Activated naive CD8-positive, alpha-beta T cell treated with anti-CD3 and anti-CD28 coated beads, Interleukin-2, amount 10 ng/mL, durations not matched to agents 7 days and 5 days (primary cell): ENCODE measurements at regions not wholly inside any gene's neighbourhood (a gene's known extent, or its start where the extent isn't known, plus 50 kb on each side); places are given as distances from the start of the nearest gene placed in this dataset.
"Not testable (repeated sequence)": the region's sequence is repeated elsewhere in the genome, so short reads cannot be mapped to it uniquely, and the experiment has no call there.

ENCODE experiments used
- ATAC-seq: fragments of 150-1000 bp; cut with Tn5 transposase; one replicate; pipeline ENCODE4 v1.10.0; 2021; ENCODE audit warnings: low read depth, moderate library complexity
- POLR2A ChIA-PET: fragments of 350-600 bp; sonication (Branson Sonifier 250); formaldehyde crosslinking; loops from one replicate; lab custom pipeline; 2021; ENCODE audit warnings: antibody characterized with exemption; lab: Charles Lee
- DNase-seq: peaks from one replicate; pipeline ENCODE4 v3.0.0; 2021
- H3K27ac Mint-ChIP-seq: one replicate; pipeline ENCODE4 v1.8.0; 2022; ENCODE audit warnings: mild to moderate bottlenecking, mixed read lengths
- H3K27me3 Mint-ChIP-seq: one replicate; pipeline ENCODE4 v1.8.0; 2022; ENCODE audit warnings: mild to moderate bottlenecking, moderate library complexity, mixed read lengths
- H3K36me3 Mint-ChIP-seq: one replicate; pipeline ENCODE4 v1.8.0; 2021; ENCODE audit warnings: mild to moderate bottlenecking, mixed read lengths
- H3K4me1 Mint-ChIP-seq: one replicate; pipeline ENCODE4 v1.8.0; 2021; ENCODE audit warnings: mixed read lengths
- H3K4me3 Mint-ChIP-seq: one replicate; pipeline ENCODE4 v1.8.0; 2022; ENCODE audit warnings: mild to moderate bottlenecking, moderate library complexity, mixed read lengths
- H3K9me3 Mint-ChIP-seq: one replicate; pipeline ENCODE4 v1.8.0; 2021; ENCODE audit warnings: mixed read lengths

GRCh38 chr7:68058014-68058413 lies 1061.4 kb downstream of the TYW1 start:
- Mint-ChIP-seq H3K27me3 (no peaks in the 10 kb centered on the region), H3K27ac (no peak overlapping the region), H3K9me3 (peaks cover 8% of the 10 kb centered on the region), H3K36me3 (no peaks in the 10 kb centered on the region), H3K4me3 (no peak overlapping the region), H3K4me1 (no peaks in the 10 kb centered on the region)
- POLR2A ChIA-PET: no interaction called here
- DNase-seq (no peak), ATAC-seq (no peak)

DNA sequence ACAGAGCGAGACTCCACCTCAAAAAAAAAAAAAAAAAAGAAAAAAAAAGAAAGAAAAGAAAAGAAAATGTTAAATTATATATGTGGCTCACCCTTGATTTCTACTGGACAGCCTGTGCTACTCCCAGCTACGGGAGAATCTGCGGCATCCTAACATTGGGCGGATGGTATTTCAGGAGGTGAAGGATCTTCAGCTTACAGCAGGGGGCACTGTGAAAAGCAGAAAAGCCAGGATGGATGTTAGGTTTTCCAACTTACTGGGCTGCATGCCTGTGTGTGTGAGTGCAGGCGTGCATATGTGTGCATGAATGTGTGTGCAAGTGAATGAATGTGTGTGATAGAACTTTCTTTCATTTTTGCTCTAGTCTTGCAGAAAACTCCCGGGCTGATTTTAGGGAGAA lies 1066.5 kb downstream of the TYW1 start:
- Mint-ChIP-seq H3K27ac (no peak overlapping the region), H3K9me3 (peaks cover 5% of the 10 kb centered on the region), H3K27me3 (no peaks in the 10 kb centered on the region), H3K4me3 (no peak overlapping the region), H3K36me3 (no peaks in the 10 kb centered on the region), H3K4me1 (no peaks in the 10 kb centered on the region)
- no peak for DNase-seq
- no peak for ATAC-seq
- POLR2A ChIA-PET: no interaction called here

DNA sequence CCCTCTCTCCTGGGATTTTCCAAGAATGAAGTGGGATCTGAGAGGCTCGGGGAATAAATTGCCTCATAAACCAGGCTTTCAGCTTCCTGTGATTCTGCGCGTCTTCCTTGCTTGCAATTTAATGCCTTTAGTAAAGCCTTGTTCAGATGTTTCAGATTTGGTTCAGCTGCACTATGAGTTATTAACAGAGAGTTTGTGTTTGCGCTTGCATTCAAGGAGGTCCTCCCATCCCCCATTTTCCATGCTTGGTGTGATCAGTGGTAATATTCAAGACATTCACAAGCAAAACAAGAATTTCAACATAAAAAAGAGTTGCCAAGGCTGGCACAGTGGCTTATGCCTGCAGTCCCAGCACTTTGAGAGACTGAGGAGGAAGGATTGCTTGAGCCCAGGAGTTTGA lies 1068.9 kb downstream of the TYW1 start:
- Mint-ChIP-seq H3K9me3 (peaks cover 4% of the 10 kb centered on the region), H3K27ac (no peak overlapping the region), H3K4me3 (no peak overlapping the region), H3K4me1 (no peaks in the 10 kb centered on the region), H3K27me3 (no peaks in the 10 kb centered on the region), H3K36me3 (no peaks in the 10 kb centered on the region)
- DNase-seq: no peak
- POLR2A ChIA-PET: no interaction called here
- no peak for ATAC-seq

- H3K27me3 Mint-ChIP-seq: no peaks in the 10 kb centered on the region
- H3K4me3 Mint-ChIP-seq: no peak overlapping the region
- ATAC-seq (no peak), DNase-seq (no peak)
- POLR2A ChIA-PET: no interaction called here
- H3K9me3 Mint-ChIP-seq: peaks cover 5% of the 10 kb centered on the region
- H3K4me1 Mint-ChIP-seq: no peaks in the 10 kb centered on the region
- H3K27ac Mint-ChIP-seq: no peak overlapping the region
- H3K36me3 Mint-ChIP-seq: no peaks in the 10 kb centered on the region
Measured at GRCh38 chr7:68067845-68068244, 1071.2 kb downstream of the TYW1 start.

DNA sequence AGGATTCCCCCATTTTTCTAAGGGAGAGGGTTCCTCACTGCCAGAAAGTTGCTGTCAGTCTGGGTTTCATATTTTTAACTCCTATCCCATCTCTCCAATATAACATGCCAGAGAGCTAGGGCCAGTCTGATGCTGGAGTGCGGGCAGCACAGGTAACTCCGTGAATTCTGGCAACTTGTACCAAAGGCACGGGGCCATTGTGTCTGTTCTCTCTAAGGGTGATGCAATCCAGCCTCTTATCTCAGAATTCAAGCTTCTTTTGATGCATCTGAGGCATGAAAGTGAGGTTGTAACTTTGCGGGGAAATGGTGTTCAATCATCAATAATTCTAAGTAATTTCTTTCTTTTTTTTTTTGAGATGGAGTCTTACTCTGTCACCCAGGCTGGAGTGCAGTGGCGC lies 1074.4 kb downstream of the TYW1 start:
- no peak for ATAC-seq

DNA sequence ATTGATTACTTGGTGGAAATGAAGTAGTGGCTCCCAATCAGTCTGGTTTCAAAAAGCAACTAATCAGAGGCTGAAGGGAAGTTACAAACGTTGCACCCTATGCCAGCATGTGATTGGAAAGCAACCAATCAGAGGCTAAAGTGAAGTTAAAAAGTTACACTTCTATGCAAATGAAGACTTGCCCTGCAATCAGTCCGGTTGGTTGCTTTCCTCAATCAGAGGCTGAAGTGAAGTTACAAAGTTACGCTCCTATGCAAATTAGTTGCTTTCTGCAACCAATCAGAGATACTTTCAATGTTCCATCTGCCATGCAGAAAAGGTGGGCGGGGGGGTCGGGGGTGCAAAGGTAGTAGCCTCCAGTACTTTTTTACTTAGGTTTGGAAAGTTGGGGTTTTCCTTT lies 1077.1 kb downstream of the TYW1 start:
- peaks cover 13% of the 10 kb centered on the region for H3K9me3 Mint-ChIP-seq
- POLR2A ChIA-PET: no interaction called here
- no peak overlapping the region for H3K27ac Mint-ChIP-seq
- H3K4me1 Mint-ChIP-seq: no peaks in the 10 kb centered on the region
- H3K4me3 Mint-ChIP-seq: no peak overlapping the region
- ATAC-seq (no peak), DNase-seq (no peak)
- no peaks in the 10 kb centered on the region for H3K36me3 Mint-ChIP-seq
- H3K27me3 Mint-ChIP-seq: no peaks in the 10 kb centered on the region

More for the DNA sequence above, 1074.4 kb downstream of the TYW1 start:
- Mint-ChIP-seq H3K27me3 (no peaks in the 10 kb centered on the region), H3K4me1 (no peaks in the 10 kb centered on the region), H3K4me3 (no peak overlapping the region), H3K9me3 (peaks cover 9% of the 10 kb centered on the region), H3K36me3 (no peaks in the 10 kb centered on the region), H3K27ac (no peak overlapping the region)
- POLR2A ChIA-PET: no interaction called here
- DNase-seq: no peak

- POLR2A ChIA-PET: no interaction called here
- H3K9me3 Mint-ChIP-seq: peaks cover 14% of the 10 kb centered on the region
- no peaks in the 10 kb centered on the region for H3K27me3 Mint-ChIP-seq
- H3K4me1 Mint-ChIP-seq: no peaks in the 10 kb centered on the region
- no peak for DNase-seq
- ATAC-seq: no peak
- H3K36me3 Mint-ChIP-seq: no peaks in the 10 kb centered on the region
- no peak overlapping the region for H3K4me3 Mint-ChIP-seq
- H3K27ac Mint-ChIP-seq: no peak overlapping the region
Measured at GRCh38 chr7:68074242-68074641, 1077.6 kb downstream of the TYW1 start.

DNA sequence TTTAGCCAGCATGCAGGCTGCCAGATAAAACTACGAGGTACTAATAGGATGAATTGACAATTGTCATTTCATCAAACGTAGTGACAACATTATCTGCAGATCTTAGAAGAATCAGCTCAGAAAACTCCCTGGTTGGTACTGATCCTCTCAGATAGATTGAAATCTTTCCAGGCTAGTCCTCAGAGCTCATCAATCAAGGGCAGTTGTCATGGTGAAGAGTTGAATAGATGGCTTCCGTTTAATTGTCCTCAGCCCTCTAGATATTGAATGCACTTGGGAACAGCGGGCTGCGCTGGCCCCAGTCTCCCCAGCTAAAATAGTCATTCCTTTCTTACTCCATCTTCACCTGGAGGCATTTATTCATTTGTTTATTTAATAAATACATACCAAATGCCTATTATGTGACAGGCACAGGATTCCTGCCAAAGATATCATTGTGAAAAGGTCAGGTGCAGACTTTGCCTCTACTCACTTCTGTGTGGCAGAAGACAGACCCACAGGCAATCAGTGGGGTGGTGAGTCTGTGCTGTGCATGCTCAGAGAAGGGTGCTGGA lies 1081.6 kb downstream of the TYW1 start:
- POLR2A ChIA-PET: no interaction called here
- peaks cover 10% of the 10 kb centered on the region for H3K9me3 Mint-ChIP-seq
- no peaks in the 10 kb centered on the region for H3K36me3 Mint-ChIP-seq
- ATAC-seq (no peak), DNase-seq (no peak)
- no peaks in the 10 kb centered on the region for H3K4me1 Mint-ChIP-seq
- no peak overlapping the region for H3K4me3 Mint-ChIP-seq
- H3K27ac Mint-ChIP-seq: no peak overlapping the region
- no peaks in the 10 kb centered on the region for H3K27me3 Mint-ChIP-seq

DNA sequence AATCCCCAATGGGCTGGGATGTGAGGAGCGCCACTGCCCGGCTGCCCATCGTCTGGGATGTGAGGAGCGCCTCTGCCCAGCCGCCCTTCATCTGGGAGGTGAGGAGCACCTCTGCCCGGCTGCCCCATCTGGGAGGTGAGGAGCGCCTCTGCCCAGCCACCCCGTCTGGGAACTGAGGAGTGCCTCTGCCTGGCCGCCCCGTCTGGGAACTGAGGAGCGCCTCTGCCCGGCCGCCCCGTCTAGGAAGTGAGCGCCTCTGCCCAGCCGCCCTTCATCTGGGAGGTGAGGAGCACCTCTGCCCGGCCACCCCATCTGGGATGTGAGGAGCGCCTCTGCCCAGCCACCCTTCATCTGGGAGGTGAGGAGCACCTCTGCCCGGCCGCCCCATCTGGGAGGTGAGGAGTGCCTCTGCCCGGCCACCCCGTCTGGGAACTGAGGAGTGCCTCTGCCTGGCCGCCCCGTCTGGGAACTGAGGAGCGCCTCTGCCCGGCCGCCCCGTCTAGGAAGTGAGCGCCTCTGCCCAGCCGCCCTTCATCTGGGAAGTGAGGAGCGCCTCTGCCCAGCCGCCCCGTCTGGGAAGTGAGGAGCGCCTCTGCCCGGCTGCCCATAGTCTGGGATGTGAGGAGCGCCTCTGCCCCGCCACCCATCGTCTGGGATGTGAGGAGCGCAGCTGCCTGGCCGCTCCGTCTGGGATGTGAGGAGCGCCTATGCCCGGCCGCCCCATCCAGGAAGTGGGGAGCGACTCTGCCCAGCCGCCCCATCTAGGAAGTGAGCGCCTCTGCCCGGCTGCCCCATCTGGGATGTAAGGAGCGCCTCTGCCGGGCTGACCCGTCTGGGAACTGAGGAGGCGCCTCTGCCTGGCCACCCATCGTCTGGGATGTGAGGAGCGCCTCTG lies 1085.7 kb downstream of the TYW1 start:
- H3K9me3 Mint-ChIP-seq, H3K4me1 Mint-ChIP-seq, DNase-seq, ATAC-seq, H3K27me3 Mint-ChIP-seq, POLR2A ChIA-PET, H3K36me3 Mint-ChIP-seq, H3K4me3 Mint-ChIP-seq, H3K27ac Mint-ChIP-seq: not testable (repeated sequence)

DNA sequence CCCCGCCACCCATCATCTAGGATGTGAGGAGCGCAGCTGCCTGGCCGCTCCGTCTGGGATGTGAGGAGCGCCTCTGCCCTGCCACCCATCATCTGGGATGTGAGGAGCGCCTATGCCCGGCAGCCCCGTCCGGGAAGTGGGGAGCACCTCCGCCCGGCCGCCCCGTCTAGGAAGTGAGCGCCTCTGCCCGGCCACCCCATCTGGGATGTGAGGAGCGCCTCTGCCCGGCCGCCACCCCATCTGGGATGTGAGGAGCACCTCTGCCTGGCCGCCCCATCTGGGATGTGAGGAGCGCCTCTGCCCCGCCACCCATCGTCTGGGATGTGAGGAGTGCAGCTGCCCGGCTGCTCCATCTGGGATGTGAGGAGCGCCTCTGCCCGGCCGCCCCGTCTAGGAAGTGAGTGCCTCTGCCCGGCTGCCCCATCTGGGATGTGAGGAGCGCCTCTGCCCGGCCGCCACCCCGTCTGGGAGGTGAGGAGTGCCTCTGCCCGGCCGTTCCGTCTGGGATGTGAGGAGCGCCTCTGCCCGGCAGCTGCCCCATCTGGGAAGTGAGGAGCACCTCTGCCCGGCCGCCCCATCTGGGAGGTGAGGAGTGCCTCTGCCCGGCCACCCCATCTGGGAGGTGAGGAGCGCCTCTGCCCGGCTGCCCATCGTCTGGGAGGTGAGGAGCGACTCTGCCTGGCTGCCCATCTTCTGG lies 1086.5 kb downstream of the TYW1 start:
- H3K9me3 Mint-ChIP-seq, POLR2A ChIA-PET, ATAC-seq, H3K27me3 Mint-ChIP-seq, H3K36me3 Mint-ChIP-seq, H3K27ac Mint-ChIP-seq, DNase-seq, H3K4me3 Mint-ChIP-seq, H3K4me1 Mint-ChIP-seq: not testable (repeated sequence)

- H3K4me3 Mint-ChIP-seq: no peak overlapping the region
- POLR2A ChIA-PET: no interaction called here
Measured at GRCh38 chr7:68087401-68087800, 1090.8 kb downstream of the TYW1 start.

GRCh38 chr7:68088879-68089278 lies 1092.2 kb downstream of the TYW1 start:
- ATAC-seq (no peak), DNase-seq (no peak)
- H3K27me3 Mint-ChIP-seq: no peaks in the 10 kb centered on the region
- no peak overlapping the region for H3K27ac Mint-ChIP-seq
- no peaks in the 10 kb centered on the region for H3K4me1 Mint-ChIP-seq
- POLR2A ChIA-PET: no interaction called here
- no peak overlapping the region for H3K4me3 Mint-ChIP-seq
- H3K36me3 Mint-ChIP-seq: no peaks in the 10 kb centered on the region
- H3K9me3 Mint-ChIP-seq: peaks cover 5% of the 10 kb centered on the region

More at GRCh38 chr7:68087401-68087800, 1090.8 kb downstream of the TYW1 start:
- DNase-seq (no peak), ATAC-seq (no peak)
- H3K36me3 Mint-ChIP-seq: no peaks in the 10 kb centered on the region
- no peak overlapping the region for H3K27ac Mint-ChIP-seq
- no peaks in the 10 kb centered on the region for H3K4me1 Mint-ChIP-seq
- no peaks in the 10 kb centered on the region for H3K27me3 Mint-ChIP-seq
- peaks cover 5% of the 10 kb centered on the region for H3K9me3 Mint-ChIP-seq

GRCh38 chr7:68090256-68090655 lies 1093.6 kb downstream of the TYW1 start:
- H3K4me3 Mint-ChIP-seq, DNase-seq, H3K36me3 Mint-ChIP-seq, H3K9me3 Mint-ChIP-seq, H3K27ac Mint-ChIP-seq, POLR2A ChIA-PET, H3K4me1 Mint-ChIP-seq, H3K27me3 Mint-ChIP-seq, ATAC-seq: not testable (repeated sequence)

DNA sequence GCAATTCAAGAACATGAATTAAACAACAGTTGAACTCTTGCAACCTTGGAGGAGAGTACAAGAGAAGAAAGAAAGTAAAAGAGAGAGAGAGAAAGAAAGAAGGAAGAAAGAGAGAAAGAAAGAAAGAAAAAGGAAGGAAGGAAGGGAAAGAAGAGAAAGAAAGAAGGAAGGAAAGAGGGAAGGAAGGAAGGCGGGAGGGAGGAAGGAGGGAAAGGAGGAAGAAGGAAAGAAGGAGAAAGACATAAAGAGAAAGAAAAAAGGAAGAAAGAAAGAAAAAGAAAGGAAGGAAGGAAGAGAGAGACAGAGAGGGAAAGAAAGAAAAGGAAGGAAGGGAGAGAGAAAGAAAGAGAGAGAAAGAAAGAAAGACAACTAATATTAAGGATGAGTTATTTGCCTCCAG lies 1106.7 kb downstream of the TYW1 start:
- H3K4me3 Mint-ChIP-seq: no peak overlapping the region
- H3K4me1 Mint-ChIP-seq: no peaks in the 10 kb centered on the region
- peaks cover 14% of the 10 kb centered on the region for H3K9me3 Mint-ChIP-seq
- H3K27me3 Mint-ChIP-seq: no peaks in the 10 kb centered on the region
- no peak for DNase-seq
- no peak overlapping the region for H3K27ac Mint-ChIP-seq
- no peaks in the 10 kb centered on the region for H3K36me3 Mint-ChIP-seq
- POLR2A ChIA-PET: no interaction called here
- ATAC-seq: no peak
